ENCODE measurements at regions not wholly inside any gene's neighbourhood (a gene's known extent, or its start where the extent isn't known, plus 50 kb on each side); places are given as distances from the start of the nearest gene placed in this dataset.

DNA sequence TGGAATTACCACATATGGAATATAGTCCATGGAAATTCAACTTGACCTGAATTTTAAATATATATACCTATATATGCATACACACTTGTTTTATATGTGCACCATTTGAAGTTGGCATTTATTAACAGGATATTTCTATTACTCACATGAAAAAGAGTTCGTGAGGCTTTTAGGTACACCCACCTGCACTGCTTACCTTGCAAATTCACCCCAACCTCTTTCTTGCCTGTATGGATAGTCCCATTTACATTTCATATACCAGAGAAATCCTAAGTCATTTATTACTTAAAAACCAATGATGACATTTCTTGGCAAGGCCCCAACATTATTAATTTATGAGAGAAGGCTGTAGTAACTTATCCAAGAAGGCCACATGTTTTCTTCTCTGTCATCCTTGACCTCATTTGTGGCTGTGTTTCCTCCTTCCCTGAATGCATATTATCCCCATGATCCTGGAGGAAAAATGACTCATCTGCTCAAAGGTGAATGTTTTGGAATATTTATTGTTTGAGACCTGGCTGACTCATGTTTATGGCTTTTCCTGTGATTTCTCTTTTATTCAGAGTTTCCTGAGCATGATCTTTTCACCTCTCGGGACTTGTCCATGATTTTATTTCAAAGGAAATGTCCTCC lies 62.2 kb upstream of the FAM241A start:
- TF ChIP-seq ZZZ3 (IDR thresholded peaks at IDR 0.05; ENCODE audit: control insufficient read depth, insufficient read length, low read depth): no peak
- TF ChIP-seq POLR2AphosphoS5 (IDR thresholded peaks at IDR 0.05; ENCODE audit: low read length): no peak
- TF ChIP-seq, protein P1, sequence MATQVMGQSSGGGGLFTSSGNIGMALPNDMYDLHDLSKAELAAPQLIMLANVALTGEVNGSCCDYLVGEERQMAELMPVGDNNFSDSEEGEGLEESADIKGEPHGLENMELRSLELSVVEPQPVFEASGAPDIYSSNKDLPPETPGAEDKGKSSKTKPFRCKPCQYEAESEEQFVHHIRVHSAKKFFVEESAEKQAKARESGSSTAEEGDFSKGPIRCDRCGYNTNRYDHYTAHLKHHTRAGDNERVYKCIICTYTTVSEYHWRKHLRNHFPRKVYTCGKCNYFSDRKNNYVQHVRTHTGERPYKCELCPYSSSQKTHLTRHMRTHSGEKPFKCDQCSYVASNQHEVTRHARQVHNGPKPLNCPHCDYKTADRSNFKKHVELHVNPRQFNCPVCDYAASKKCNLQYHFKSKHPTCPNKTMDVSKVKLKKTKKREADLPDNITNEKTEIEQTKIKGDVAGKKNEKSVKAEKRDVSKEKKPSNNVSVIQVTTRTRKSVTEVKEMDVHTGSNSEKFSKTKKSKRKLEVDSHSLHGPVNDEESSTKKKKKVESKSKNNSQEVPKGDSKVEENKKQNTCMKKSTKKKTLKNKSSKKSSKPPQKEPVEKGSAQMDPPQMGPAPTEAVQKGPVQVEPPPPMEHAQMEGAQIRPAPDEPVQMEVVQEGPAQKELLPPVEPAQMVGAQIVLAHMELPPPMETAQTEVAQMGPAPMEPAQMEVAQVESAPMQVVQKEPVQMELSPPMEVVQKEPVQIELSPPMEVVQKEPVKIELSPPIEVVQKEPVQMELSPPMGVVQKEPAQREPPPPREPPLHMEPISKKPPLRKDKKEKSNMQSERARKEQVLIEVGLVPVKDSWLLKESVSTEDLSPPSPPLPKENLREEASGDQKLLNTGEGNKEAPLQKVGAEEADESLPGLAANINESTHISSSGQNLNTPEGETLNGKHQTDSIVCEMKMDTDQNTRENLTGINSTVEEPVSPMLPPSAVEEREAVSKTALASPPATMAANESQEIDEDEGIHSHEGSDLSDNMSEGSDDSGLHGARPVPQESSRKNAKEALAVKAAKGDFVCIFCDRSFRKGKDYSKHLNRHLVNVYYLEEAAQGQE (IDR thresholded peaks at IDR 0.05; ENCODE audit: low read depth, low read length): no peak
- TF ChIP-seq, protein P2, sequence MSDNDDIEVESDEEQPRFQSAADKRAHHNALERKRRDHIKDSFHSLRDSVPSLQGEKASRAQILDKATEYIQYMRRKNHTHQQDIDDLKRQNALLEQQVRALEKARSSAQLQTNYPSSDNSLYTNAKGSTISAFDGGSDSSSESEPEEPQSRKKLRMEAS (IDR thresholded peaks at IDR 0.05; ENCODE audit: low read depth, low read length): no peak
- TF ChIP-seq EP300 (IDR thresholded peaks at IDR 0.05; ENCODE audit: borderline replicate concordance in 1 of 2, control insufficient read depth in 1 of 2, low read depth in 2 of 2, low read length in 2 of 2): no peak
- TF ChIP-seq SPI1 (IDR thresholded peaks at IDR 0.05; ENCODE audit: borderline replicate concordance, insufficient read depth, low read depth, low read length): no peak
